Endothelial cell (in vitro differentiated cells): ENCODE measurements at regions not wholly inside any gene's neighbourhood (a gene's known extent, or its start where the extent isn't known, plus 50 kb on each side); places are given as distances from the start of the nearest gene placed in this dataset.

ENCODE experiments used
- DNase-seq: peaks from one replicate; pipeline ENCODE4 v3.0.0; 2021; ENCODE audit warnings: low spot score
- H3K27ac Mint-ChIP-seq: one replicate; pipeline ENCODE4 v1.8.0; 2021; ENCODE audit warnings: mixed read lengths, inconsistent platforms; ENCODE audit not compliant: unreplicated experiment
- H3K27me3 Mint-ChIP-seq: one replicate; pipeline ENCODE4 v1.8.0; 2021; ENCODE audit warnings: mild to moderate bottlenecking, moderate library complexity, mixed read lengths, inconsistent platforms; ENCODE audit not compliant: unreplicated experiment
- H3K36me3 Mint-ChIP-seq: one replicate; pipeline ENCODE4 v1.8.0; 2021; ENCODE audit warnings: mild to moderate bottlenecking, low read depth, mixed read lengths, inconsistent platforms; ENCODE audit not compliant: unreplicated experiment
- H3K4me1 Mint-ChIP-seq: one replicate; pipeline ENCODE4 v1.8.0; 2021; ENCODE audit warnings: mild to moderate bottlenecking, mixed read lengths, inconsistent platforms; ENCODE audit not compliant: unreplicated experiment
- H3K4me3 Mint-ChIP-seq: one replicate; pipeline ENCODE4 v1.8.0; 2021; ENCODE audit warnings: mild to moderate bottlenecking, mixed read lengths, inconsistent platforms; ENCODE audit not compliant: unreplicated experiment
- H3K9me3 Mint-ChIP-seq: one replicate; pipeline ENCODE4 v1.8.0; 2021; ENCODE audit warnings: mixed read lengths, inconsistent platforms; ENCODE audit not compliant: unreplicated experiment
- CTCF ChIP-seq: fragments of 200-600 bp; sonication (generic); IDR thresholded peaks from one replicate; pipeline ENCODE4 v1.5.0; 2021; ENCODE audit warnings: antibody characterized with exemption; ENCODE audit not compliant: unreplicated experiment

GRCh38 chr3:141418751-141419150, 50.4 kb downstream of the ZBTB38 start:
- Mint-ChIP-seq H3K4me1 (peaks cover 15% of the 10 kb centered on the region), H3K36me3 (peaks cover 17% of the 10 kb centered on the region), H3K4me3 (no peak overlapping the region), H3K9me3 (no peaks in the 10 kb centered on the region), H3K27me3 (no peaks in the 10 kb centered on the region), H3K27ac (no peak overlapping the region)
- TF ChIP-seq CTCF = no peak
- DNase-seq = no peak

GRCh38 chr3:141419946-141420345, 51.6 kb downstream of the ZBTB38 start:
- no peak overlapping the region for H3K4me3 Mint-ChIP-seq
- no peak for TF ChIP-seq CTCF
- H3K4me1 Mint-ChIP-seq = peaks cover 12% of the 10 kb centered on the region
- no peak for DNase-seq
- peak overlapping the region; percentile 14 for H3K27ac Mint-ChIP-seq
- no peaks in the 10 kb centered on the region for H3K9me3 Mint-ChIP-seq
- H3K36me3 Mint-ChIP-seq = peaks cover 11% of the 10 kb centered on the region
- no peaks in the 10 kb centered on the region for H3K27me3 Mint-ChIP-seq

DNA sequence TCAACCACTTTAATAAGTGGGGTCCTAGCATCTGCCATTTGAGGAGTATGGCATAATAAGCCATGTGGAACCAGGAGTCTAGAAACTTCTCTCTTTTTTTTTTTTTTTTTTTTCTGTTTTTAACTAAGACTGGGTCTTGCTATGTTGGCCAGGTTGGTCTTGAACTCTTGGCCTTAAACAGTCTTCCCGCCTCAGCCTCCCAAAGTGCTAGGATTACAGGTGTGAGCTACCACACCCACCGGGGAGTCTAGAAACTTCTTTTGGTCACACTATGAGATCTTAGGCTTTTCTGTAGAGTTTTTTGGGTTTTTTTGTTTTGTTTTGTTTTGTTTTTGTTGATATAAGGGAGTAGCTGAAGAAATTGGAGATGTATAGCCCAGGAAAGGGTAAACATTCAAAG, 52.9 kb downstream of the ZBTB38 start:
- no peak overlapping the region for H3K27ac Mint-ChIP-seq
- no peak for TF ChIP-seq CTCF
- peaks cover 9% of the 10 kb centered on the region for H3K36me3 Mint-ChIP-seq
- H3K9me3 Mint-ChIP-seq = no peaks in the 10 kb centered on the region
- no peak for DNase-seq
- no peak overlapping the region for H3K4me3 Mint-ChIP-seq
- H3K27me3 Mint-ChIP-seq = no peaks in the 10 kb centered on the region
- peaks cover 13% of the 10 kb centered on the region for H3K4me1 Mint-ChIP-seq

DNA sequence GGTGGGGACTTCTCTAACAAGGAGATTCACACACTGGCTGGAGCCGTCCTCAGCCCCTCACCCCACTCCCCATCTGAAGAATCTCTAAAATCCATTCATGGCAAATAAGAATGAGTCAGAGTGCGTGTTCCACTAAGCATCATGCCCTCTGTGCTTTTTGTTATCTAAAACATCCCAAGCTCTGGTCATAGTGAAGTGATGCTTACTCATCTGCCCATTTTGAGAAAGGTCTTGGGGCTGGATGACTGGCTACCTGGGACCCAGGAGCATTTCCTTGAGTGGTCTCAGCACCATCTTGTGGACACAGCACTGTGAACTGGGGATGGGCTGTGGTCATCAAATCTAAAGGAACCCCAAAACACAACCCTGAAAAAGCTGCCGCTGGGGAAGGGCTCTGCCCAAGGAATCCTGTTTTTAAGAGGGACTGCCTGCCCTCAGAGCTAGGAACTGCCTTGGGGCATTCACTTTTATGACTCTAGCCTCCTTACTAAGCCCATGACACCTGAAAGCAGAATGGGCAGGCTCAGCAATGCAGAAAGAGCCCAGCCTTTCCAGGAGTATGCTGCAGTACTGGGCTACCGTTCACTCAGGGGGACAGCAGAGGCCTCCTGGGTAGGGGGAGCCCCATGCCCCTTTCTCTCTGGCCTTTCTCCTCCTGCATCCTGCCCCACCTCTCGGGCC, 53.5 kb downstream of the ZBTB38 start:
- Mint-ChIP-seq H3K27ac (no peak overlapping the region), H3K9me3 (no peaks in the 10 kb centered on the region), H3K27me3 (no peaks in the 10 kb centered on the region), H3K4me1 (peaks cover 12% of the 10 kb centered on the region), H3K4me3 (no peak overlapping the region), H3K36me3 (peaks cover 6% of the 10 kb centered on the region)
- TF ChIP-seq CTCF = no peak
- no peak for DNase-seq

DNA sequence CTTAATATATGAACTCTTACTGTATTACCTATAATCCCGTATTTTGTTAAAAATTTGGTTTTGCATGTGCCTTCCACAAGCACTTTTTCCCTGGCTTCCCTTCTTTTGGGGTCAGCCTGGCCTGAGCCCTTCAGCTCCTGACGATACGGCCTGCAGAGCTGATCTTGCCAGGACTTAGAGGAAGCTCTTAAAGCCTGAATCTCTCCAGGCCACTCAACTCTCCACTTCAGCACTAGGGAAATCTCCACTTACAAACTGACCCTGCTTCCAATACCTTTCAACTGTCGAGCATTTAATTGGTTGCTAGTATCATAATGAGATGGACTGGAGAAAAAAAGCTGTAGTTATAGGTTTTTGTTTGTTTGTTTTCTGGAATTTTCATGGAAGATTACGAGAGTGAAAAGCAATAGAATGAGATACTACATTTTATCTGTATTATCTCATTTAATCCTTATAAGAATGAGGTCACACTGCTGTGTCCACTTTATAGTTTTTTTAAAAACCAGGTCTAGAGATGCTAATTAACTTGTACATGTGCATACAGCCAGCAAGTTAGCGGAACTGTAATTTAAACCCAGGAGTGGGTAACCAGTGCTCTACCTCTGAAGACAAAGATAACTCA, 54.8 kb downstream of the ZBTB38 start:
- no peak for TF ChIP-seq CTCF
- Mint-ChIP-seq H3K36me3 (peaks cover 6% of the 10 kb centered on the region), H3K27ac (no peak overlapping the region), H3K27me3 (no peaks in the 10 kb centered on the region), H3K9me3 (no peaks in the 10 kb centered on the region), H3K4me3 (no peak overlapping the region), H3K4me1 (peaks cover 15% of the 10 kb centered on the region)
- no peak for DNase-seq
